ENCODE measurements at regions not wholly inside any gene's neighbourhood (a gene's known extent, or its start where the extent isn't known, plus 50 kb on each side); places are given as distances from the start of the nearest gene placed in this dataset.

DNA sequence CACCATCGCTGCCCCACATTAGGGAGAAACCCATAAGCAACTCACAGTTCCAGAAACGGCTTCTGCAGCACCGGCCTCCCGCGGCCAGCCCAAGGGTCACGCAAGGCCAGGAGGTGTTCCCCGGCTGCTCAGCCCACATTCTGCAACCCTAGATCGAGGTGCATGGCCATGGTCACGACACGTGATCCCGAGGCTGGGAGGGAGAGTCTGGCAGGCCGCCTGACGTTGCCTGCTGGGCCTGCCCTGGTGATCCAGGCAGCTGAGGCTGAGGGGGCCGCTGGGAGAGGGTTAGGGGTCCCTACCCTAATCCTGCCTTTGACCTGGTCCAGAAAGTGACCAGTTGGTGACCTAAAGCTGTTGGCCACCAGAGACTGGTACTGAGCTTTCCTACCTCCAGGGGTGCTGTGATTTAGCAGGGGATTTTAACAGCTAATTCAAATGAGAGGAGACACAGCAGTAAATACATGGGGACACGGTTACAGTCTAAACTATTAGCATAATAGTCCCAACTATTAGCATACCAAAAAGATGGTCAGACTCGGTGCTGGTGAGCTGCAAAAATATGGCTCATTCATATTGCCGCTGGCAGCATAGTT lies 97.4 kb upstream of the CIBAR2 start:
- Mint-ChIP-seq H3K9me3 (peaks cover 0 to 3% (median 0%) of the 10 kb centered on the region in 3 donors), H3K27me3 (peaks cover 7% of the 10 kb centered on the region), H3K4me3 (no peak overlapping the region), H3K27ac (no peak overlapping the region), H3K4me1 (no peaks in the 10 kb centered on the region), H3K36me3 (peaks cover 3% of the 10 kb centered on the region)

DNA sequence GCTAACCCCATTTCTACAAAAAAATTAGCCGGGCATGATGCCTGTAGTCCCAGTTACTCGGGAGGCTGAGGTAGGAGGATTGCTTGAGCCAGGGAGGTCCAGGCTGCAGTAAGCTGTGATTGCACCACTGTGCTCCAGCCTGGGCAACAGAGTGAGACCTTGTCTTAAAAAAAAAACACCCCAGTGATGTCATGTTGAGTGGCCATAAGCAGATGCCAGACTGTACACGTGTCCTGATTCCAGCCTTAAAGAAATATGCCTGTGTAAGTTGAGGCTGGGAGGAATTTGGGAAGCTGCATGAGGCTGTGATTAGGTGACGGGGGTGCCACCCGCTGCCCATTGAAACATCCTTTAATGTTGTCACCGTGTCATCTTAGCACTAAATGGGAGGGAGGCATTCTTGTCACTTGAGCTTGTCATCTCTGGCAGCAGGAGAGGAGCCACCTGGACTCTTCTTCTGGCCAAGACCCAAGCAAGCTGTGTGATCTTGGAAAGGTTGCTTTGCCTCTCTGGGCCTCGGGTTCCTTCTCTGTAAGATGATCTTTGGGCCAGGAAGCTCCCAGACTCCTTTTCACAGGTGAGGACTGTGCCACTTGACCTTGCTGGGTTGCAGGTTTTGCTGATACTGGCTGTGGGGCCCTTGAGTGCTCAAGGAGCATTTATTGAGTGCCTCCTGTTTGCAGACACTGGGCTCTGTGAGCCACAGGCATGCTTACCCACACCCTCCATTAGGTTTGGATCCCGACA lies 98.3 kb upstream of the CIBAR2 start:
- no peaks in the 10 kb centered on the region for H3K4me1 Mint-ChIP-seq
- peaks cover 3% of the 10 kb centered on the region for H3K36me3 Mint-ChIP-seq
- no peak overlapping the region for H3K27ac Mint-ChIP-seq

DNA sequence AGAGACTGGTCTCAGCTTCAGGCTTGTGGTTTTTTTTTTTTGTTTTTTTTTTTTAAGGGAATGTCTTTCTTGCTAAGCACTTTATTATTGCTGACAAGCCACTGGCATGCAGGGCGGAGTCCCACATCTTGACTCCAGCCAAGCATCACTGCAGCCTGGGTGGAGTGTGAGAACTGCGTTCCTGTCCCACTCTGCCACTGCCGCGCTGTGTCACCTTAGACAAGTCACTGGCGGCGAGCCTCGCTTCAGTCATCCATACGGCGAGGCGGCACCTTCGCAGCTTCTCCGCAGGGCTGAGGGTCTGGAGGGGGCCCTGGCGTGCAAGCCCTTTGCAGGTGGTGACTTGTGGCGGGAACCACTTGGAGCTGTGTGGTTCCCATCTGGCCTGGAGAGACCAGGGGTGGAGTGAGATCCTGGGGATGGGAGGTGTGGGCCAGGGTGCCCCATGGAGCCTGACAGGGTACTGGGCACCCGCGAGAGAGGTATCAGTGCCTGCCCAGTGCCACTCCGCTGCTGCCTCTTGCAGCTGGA lies 99.1 kb upstream of the CIBAR2 start:
- H3K9me3 Mint-ChIP-seq, result no peaks in the 10 kb centered on the region
- no peaks in the 10 kb centered on the region for H3K4me1 Mint-ChIP-seq
- H3K36me3 Mint-ChIP-seq, result peaks cover 3% of the 10 kb centered on the region
- peaks cover 5% of the 10 kb centered on the region for H3K27me3 Mint-ChIP-seq
- H3K27ac Mint-ChIP-seq, result no peak overlapping the region
- H3K4me3 Mint-ChIP-seq, result no peak overlapping the region

More for the DNA sequence above, 98.3 kb upstream of the CIBAR2 start:
- Mint-ChIP-seq H3K4me3 (no peak overlapping the region), H3K9me3 (peaks cover 0 to 3% (median 0%) of the 10 kb centered on the region in 3 donors), H3K27me3 (peaks cover 7% of the 10 kb centered on the region)

DNA sequence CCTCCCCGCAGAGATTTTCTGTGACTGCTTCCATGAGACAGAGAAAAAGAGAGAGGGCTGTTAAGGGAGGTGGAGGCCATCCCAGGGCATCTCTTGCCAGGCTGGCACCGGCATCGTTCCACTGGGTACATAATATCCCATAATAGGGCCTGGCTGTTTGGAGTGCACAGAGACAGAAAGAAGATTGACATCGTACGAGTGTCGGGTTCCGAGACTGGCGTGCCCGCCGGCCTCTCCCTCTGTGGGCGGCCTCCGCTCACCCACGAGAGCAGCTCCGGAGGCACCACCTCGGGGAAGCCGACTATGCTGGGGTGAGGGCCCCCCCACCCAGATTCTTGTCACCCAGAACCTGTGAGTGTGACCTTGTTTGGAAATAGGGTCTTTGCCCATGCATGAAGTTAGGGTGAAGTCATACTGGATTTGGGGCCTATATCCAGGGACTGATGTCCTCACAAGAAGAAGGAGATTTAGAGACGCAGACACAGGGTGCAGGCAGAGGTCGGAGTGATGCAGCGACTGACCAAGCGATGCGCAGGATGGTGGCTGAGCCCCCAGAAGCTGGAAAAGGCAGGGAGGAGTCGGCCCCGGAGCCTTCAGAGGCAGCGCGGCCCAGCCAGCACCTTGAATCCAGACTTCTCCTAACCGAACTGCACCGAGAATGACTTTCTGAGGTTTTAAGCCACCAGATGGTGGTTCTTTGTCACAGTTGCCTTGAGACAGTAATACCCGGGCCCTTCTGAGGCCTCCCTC lies 101.8 kb upstream of the CIBAR2 start:
- peaks cover 3% of the 10 kb centered on the region for H3K36me3 Mint-ChIP-seq
- no peak overlapping the region for H3K4me3 Mint-ChIP-seq
- H3K27ac Mint-ChIP-seq, result no peak overlapping the region
- H3K27me3 Mint-ChIP-seq, result peaks cover 7% of the 10 kb centered on the region
- no peaks in the 10 kb centered on the region for H3K9me3 Mint-ChIP-seq
- H3K4me1 Mint-ChIP-seq, result no peaks in the 10 kb centered on the region

DNA sequence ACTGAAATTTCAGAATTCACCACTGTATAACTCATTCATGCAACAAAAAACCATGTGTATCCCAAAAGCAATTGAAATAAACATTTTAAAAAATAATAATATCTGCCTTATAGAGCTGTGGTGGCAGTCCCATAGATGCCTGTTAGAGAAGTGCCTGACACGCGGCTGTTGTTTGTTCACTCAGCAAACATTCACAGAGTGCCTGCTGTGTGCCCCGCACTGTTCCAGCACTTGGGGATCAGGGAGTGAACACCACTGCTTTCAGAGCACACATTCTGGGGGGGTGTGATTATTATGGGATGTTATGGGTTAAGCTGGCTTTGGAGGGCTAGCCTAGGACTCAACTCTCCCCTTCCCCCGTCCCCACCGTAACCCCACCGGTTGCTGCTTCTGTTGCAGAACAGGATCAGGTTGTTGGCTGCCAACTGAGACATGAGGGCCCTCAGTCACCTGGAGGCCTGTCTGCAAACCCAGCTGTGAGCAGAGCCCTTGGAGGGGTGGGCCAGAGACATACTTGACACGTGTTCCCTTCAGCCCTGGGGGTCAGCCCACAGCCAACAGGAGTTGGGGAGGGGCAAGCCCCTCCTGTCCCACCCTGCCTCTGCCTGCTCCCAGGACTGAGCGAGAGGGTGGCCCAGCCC lies 103.3 kb upstream of the CIBAR2 start:
- no peak overlapping the region for H3K4me3 Mint-ChIP-seq
- peaks cover 8% of the 10 kb centered on the region for H3K27me3 Mint-ChIP-seq

DNA sequence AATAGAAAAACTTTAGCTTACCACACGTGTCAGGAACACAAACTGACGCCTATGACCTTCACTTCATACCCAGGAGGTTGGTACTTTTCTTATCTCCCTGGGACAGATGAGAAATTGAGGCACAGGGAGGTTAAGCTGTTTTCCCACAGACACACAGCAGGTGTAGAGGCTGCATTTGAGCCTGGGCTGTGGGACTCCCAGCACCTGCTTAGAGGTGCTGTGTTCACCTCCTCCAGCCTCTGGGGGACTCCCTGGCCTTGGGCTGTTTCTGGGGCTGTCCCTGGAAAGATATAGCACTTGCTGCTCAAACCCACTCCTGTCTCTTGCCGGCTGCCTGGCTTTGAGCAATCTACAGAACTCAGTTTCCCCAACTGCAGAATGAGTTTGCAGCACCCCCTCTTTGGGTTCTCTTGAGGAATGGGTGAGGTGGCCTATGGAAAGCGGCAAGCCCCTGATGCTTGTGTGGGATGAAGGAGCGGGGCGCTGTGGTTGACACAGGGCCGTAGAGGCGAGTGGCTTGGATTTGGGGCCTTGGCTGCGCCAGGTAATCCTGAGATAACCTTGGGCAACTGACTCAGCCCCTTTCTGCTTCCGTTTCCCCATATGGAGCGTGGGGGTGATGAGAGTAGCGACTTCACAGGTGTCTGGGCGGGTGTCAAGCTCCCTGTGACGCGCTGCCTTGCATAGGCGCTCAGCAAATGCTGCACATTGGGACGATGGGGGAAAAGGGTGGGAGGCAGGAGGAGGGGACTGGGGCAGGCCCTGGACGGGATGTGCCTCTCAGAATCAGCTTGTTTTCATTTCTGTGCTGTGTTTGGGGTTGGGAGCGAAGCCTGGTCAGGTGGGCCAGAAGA lies 104.5 kb upstream of the CIBAR2 start:
- H3K36me3 Mint-ChIP-seq, result peaks cover 4% of the 10 kb centered on the region
- H3K4me1 Mint-ChIP-seq, result no peaks in the 10 kb centered on the region

More for the DNA sequence above, 103.3 kb upstream of the CIBAR2 start:
- H3K9me3 Mint-ChIP-seq, result no peaks in the 10 kb centered on the region
- peaks cover 3% of the 10 kb centered on the region for H3K36me3 Mint-ChIP-seq
- no peaks in the 10 kb centered on the region for H3K4me1 Mint-ChIP-seq
- no peak overlapping the region for H3K27ac Mint-ChIP-seq

DNA sequence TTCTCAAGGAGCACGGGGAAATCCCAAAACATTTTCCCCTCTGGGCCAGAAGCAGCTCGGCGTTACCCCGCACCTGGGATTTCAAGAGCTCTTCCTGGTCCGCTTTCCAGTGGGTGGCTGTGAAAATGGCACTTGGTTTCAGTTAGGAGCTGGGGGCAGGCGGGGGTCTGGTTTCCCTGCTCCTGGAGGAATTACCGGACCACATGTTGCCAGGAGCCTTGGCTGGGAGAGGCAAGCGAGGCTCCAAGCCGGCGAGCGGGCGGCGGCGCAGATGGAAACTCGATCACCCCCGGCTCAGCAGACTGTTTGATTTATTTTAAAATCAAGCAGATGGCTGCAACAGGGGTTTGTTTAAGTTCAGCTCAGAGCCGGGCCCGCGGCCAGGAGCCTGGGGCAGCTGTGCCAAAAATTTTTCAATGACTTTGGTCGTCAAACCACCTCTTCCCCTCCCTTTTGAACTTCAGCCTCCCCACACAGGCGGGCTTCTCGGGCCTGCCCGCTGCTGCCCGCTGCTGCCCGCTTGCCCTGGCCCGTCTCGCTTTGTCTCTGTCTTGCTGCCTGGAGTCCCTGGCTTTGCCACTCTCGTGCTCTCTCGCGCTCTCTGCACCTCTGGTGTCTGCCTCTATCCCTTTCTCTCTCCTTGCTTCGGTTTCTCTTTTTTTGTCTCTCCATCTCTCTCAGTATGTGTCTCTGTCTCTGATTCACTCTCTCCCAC lies 108.0 kb upstream of the CIBAR2 start:
- H3K27ac Mint-ChIP-seq, result no peak overlapping the region
- H3K4me1 Mint-ChIP-seq, result no peaks in the 10 kb centered on the region
- peak overlapping the region in 1 of 4 donors; percentile 47 for H3K4me3 Mint-ChIP-seq
- H3K9me3 Mint-ChIP-seq, result no peaks in the 10 kb centered on the region
- H3K36me3 Mint-ChIP-seq, result peaks cover 2% of the 10 kb centered on the region
- peaks cover 15% of the 10 kb centered on the region for H3K27me3 Mint-ChIP-seq

More for the DNA sequence above, 104.5 kb upstream of the CIBAR2 start:
- H3K4me3 Mint-ChIP-seq, result peak overlapping the region in 1 of 4 donors; percentile 12
- no peaks in the 10 kb centered on the region for H3K9me3 Mint-ChIP-seq
- H3K27me3 Mint-ChIP-seq, result peaks cover 9% of the 10 kb centered on the region
- H3K27ac Mint-ChIP-seq, result no peak overlapping the region

DNA sequence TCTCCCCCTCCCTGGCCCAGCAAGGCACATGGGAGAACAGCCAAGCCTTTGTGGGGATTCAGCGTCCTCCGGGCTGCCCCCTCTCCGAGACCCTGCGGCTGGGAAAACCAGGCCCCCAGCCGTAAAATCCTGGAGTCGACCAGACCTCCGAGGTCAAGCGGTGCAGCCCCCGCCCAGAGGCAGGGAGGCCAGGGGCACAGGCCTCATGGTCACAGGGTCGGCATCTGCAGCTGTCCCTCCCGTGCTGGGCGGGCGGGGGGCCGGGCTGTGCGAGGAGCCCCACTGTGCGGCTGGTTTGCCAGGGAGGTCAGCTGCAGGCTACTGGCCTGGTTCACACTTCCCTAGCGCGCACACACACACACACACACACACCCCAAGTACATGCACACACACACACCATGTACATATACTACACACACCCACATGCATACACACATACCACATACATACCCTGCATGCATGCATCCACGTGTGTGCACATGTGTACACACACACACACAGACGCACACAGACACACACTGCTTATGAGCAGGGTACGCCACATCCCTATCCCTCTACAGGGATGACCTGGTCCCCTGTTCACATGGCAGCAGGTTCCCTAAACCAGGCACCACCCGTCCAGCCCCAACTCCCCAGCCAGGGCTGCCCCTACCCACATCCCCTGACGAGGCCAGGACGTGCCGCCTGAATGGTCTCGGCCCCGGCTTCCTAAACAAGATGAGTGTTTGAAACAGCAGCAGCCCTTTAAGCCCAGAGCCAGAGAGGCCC lies 108.9 kb upstream of the CIBAR2 start:
- Mint-ChIP-seq H3K4me3 (no peak overlapping the region), H3K27ac (no peak overlapping the region)

DNA sequence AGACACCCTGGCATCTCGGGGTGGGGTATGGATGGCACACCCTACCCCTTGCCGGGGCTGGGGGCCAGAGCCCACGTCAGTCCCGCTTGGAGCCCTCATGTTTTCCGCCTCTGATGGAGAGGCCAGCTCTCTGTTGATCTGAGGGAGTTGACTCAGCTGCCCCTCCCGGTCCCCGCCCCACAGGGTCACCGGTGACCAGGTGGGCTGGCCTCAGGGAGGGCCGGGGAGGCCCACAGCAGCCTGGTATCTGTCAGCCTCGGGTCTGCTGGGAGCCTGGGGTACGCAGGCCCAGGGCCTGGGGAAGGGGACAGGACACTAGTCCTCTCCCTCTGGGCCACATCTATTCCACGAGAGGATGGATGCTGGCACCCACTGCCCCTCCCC lies 109.5 kb upstream of the CIBAR2 start:
- no peaks in the 10 kb centered on the region for H3K4me1 Mint-ChIP-seq
- H3K27me3 Mint-ChIP-seq, result peaks cover 17% of the 10 kb centered on the region
- peaks cover 2% of the 10 kb centered on the region for H3K36me3 Mint-ChIP-seq
- H3K4me3 Mint-ChIP-seq, result no peak overlapping the region
- no peak overlapping the region for H3K27ac Mint-ChIP-seq
- H3K9me3 Mint-ChIP-seq, result no peaks in the 10 kb centered on the region

More for the DNA sequence above, 108.9 kb upstream of the CIBAR2 start:
- Mint-ChIP-seq H3K9me3 (no peaks in the 10 kb centered on the region), H3K4me1 (no peaks in the 10 kb centered on the region), H3K36me3 (peaks cover 2% of the 10 kb centered on the region), H3K27me3 (peaks cover 17% of the 10 kb centered on the region)

DNA sequence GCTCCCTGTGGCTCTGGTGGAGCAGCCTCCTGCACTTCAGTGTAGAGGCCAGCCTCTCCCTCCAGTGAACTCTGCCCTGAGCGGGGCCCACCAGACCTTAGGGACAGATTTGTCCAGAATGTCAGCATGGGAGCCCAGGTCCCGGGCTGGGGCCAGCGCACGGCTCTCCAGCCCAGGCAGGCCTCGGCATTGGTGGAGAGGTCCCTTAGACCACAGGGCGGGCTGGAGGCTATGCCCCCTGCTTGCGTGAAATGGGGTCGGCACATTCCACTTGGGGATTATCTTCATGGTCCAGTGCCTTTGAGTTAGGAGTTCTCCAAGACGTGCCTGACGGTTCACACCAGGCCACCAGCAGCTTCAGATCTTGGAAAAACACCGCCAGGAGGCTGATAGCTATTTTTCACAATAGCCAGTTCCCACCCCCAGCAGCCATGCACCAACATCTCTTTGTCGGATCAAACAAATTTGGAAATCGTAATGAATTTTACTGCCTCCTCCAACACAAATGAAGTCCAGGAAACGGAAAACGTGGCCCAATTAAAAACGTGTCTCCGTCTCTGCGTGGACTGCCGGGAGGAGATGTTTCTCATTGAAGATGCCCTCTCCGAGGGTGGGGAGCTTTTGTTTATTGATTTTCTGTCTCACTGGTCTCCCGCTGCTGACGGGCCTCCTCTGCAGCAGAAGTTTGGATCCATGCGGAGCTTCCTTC lies 110.0 kb upstream of the CIBAR2 start:
- Mint-ChIP-seq H3K4me3 (no peak overlapping the region), H3K27ac (no peak overlapping the region), H3K36me3 (peaks cover 2% of the 10 kb centered on the region), H3K9me3 (no peaks in the 10 kb centered on the region), H3K4me1 (peaks cover 0 to 2% (median 1%) of the 10 kb centered on the region in 3 donors), H3K27me3 (peaks cover 19% of the 10 kb centered on the region)

DNA sequence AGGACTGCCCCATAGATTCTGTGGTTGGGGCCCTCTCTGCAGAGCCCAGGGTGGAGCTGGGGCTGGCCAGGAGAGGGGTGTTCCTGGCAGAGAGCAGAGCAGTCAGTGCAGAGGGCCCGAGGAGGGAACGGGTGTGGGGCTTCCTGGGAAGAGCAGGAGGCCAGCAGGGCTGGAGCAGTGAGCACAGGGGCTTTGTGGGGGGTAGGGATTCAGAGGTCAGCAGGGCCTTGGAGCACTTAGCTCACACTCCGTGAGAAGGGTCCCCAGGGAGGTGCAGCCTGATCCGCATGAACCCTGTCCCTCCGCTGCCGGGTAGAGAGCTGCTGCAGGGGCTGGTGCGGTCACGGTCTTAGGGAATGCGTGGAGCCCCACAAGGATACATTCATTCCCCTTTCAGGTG lies 113.0 kb upstream of the CIBAR2 start:
- Mint-ChIP-seq H3K27ac (no peak overlapping the region), H3K36me3 (peaks cover 2% of the 10 kb centered on the region), H3K4me3 (no peak overlapping the region), H3K9me3 (no peaks in the 10 kb centered on the region), H3K27me3 (peaks cover 22% of the 10 kb centered on the region), H3K4me1 (peaks cover 0 to 6% (median 1%) of the 10 kb centered on the region in 3 donors)

DNA sequence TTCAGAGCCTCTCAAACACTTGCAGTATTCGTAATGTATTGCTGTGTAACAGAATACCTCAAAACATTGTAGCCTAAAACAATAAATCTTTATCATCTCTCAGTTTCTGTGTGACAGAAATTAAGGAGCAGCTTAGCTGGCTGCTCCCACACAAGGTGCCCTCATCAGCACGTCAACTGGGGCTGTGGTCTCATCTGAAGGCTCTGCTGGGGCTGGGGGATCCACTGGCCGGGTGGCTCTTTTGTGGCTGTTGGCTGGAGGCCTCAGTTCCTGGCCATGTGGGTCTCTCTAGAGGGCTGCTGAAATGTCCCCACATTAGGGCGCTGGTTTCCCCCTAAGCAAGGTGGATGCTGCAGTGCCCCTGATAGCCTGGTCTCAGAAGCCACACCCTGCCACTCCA lies 113.4 kb upstream of the CIBAR2 start:
- no peak overlapping the region for H3K4me3 Mint-ChIP-seq
- peaks cover 0 to 6% (median 1%) of the 10 kb centered on the region in 3 donors for H3K4me1 Mint-ChIP-seq
- H3K36me3 Mint-ChIP-seq, result peaks cover 2% of the 10 kb centered on the region
- H3K9me3 Mint-ChIP-seq, result no peaks in the 10 kb centered on the region
- no peak overlapping the region for H3K27ac Mint-ChIP-seq
- peaks cover 20% of the 10 kb centered on the region for H3K27me3 Mint-ChIP-seq
